ENCODE measurements at regions not wholly inside any gene's neighbourhood (a gene's known extent, or its start where the extent isn't known, plus 50 kb on each side); places are given as distances from the start of the nearest gene placed in this dataset.

- DNase-seq (no peak), ATAC-seq (no peak)
- Histone ChIP-seq H3K4me3 (ENCODE audit: low read length) (no peak overlapping the region), H3K27ac (ENCODE audit: low read length) (no peak overlapping the region), H3K36me3 (ENCODE audit: control insufficient read depth, insufficient read depth, low read length) (no peaks in the 10 kb centered on the region), H3K9me3 (ENCODE audit: control insufficient read depth, insufficient read depth, low read length) (no peaks in the 10 kb centered on the region), H3K4me1 (ENCODE audit: control insufficient read depth, insufficient read depth, low read length) (no peaks in the 10 kb centered on the region), H3K27me3 (ENCODE audit: control insufficient read depth, insufficient read depth, low read length) (no peaks in the 10 kb centered on the region)
- Mint-ChIP-seq H3K9me3 (no peaks in the 10 kb centered on the region), H3K27ac (no peak overlapping the region), H3K36me3 (no peaks in the 10 kb centered on the region), H3K4me3 (no peak overlapping the region), H3K4me1 (no peaks in the 10 kb centered on the region), H3K27me3 (ENCODE audit: low read depth in 2 of 2) (peaks cover 0 to 3% of the 10 kb centered on the region in 2 donors)
- 91% methylated on average over 4 of the region's 4 CpGs for WGBS (ENCODE audit: insufficient coverage)
- intact Hi-C loops (cut with micrococcal nuclease), result no loop called here
- no peak for TF ChIP-seq CTCF (IDR thresholded peaks at IDR 0.05)
Measured at GRCh38 chr5:68766952-68767464, 326.8 kb upstream of the SLC30A5 start.

- no peak overlapping the region for H3K4me3 Mint-ChIP-seq
- no peak overlapping the region for H3K4me3 ChIP-seq (ENCODE audit: low read length)
- H3K27me3 ChIP-seq (ENCODE audit: control insufficient read depth, insufficient read depth, low read length), result no peaks in the 10 kb centered on the region
- ATAC-seq (no peak), DNase-seq (no peak)
- H3K27me3 Mint-ChIP-seq (ENCODE audit: low read depth in 2 of 2), result peaks cover 0 to 3% of the 10 kb centered on the region in 2 donors
- H3K36me3 ChIP-seq (ENCODE audit: control insufficient read depth, insufficient read depth, low read length), result no peaks in the 10 kb centered on the region
- H3K36me3 Mint-ChIP-seq, result no peaks in the 10 kb centered on the region
- no peaks in the 10 kb centered on the region for H3K4me1 ChIP-seq (ENCODE audit: control insufficient read depth, insufficient read depth, low read length)
- H3K27ac Mint-ChIP-seq, result no peak overlapping the region
- H3K4me1 Mint-ChIP-seq, result no peaks in the 10 kb centered on the region
- no peak for TF ChIP-seq CTCF (IDR thresholded peaks at IDR 0.05)
- no peaks in the 10 kb centered on the region for H3K9me3 Mint-ChIP-seq
- intact Hi-C loops (cut with micrococcal nuclease), result no loop called here
- no peaks in the 10 kb centered on the region for H3K9me3 ChIP-seq (ENCODE audit: control insufficient read depth, insufficient read depth, low read length)
- WGBS (ENCODE audit: insufficient coverage), result 88% methylated on average over 2 of the region's 3 CpGs
- no peak overlapping the region for H3K27ac ChIP-seq (ENCODE audit: low read length)
Measured at GRCh38 chr5:68770551-68770950, 323.3 kb upstream of the SLC30A5 start.

- Histone ChIP-seq H3K27me3 (ENCODE audit: control insufficient read depth, insufficient read depth, low read length) (no peaks in the 10 kb centered on the region), H3K9me3 (ENCODE audit: control insufficient read depth, insufficient read depth, low read length) (no peaks in the 10 kb centered on the region)
- no peak for TF ChIP-seq CTCF (IDR thresholded peaks at IDR 0.05)
Measured at GRCh38 chr5:68771221-68771620, 322.6 kb upstream of the SLC30A5 start.

GRCh38 chr5:68771732-68772131 lies 322.1 kb upstream of the SLC30A5 start:
- DNase-seq (no peak), ATAC-seq (no peak)
- TF ChIP-seq CTCF (IDR thresholded peaks at IDR 0.05), result no peak
- no peak overlapping the region for H3K27ac Mint-ChIP-seq
- no peaks in the 10 kb centered on the region for H3K36me3 Mint-ChIP-seq
- WGBS (ENCODE audit: insufficient coverage), result 92% methylated on average over 2 of the region's 3 CpGs
- Histone ChIP-seq H3K27ac (ENCODE audit: low read length) (no peak overlapping the region), H3K9me3 (ENCODE audit: control insufficient read depth, insufficient read depth, low read length) (no peaks in the 10 kb centered on the region), H3K27me3 (ENCODE audit: control insufficient read depth, insufficient read depth, low read length) (no peaks in the 10 kb centered on the region), H3K4me1 (ENCODE audit: control insufficient read depth, insufficient read depth, low read length) (no peaks in the 10 kb centered on the region), H3K36me3 (ENCODE audit: control insufficient read depth, insufficient read depth, low read length) (no peaks in the 10 kb centered on the region), H3K4me3 (ENCODE audit: low read length) (no peak overlapping the region)
- no peak overlapping the region for H3K4me3 Mint-ChIP-seq
- intact Hi-C loops (cut with micrococcal nuclease), result no loop called here
- H3K9me3 Mint-ChIP-seq, result no peaks in the 10 kb centered on the region
- H3K4me1 Mint-ChIP-seq, result no peaks in the 10 kb centered on the region
- peaks cover 0 to 3% of the 10 kb centered on the region in 2 donors for H3K27me3 Mint-ChIP-seq (ENCODE audit: low read depth in 2 of 2)

More at GRCh38 chr5:68771221-68771620, 322.6 kb upstream of the SLC30A5 start:
- intact Hi-C loops (cut with micrococcal nuclease), result no loop called here
- Histone ChIP-seq H3K4me1 (ENCODE audit: control insufficient read depth, insufficient read depth, low read length) (no peaks in the 10 kb centered on the region), H3K27ac (ENCODE audit: low read length) (no peak overlapping the region), H3K4me3 (ENCODE audit: low read length) (no peak overlapping the region), H3K36me3 (ENCODE audit: control insufficient read depth, insufficient read depth, low read length) (no peaks in the 10 kb centered on the region)
- Mint-ChIP-seq H3K36me3 (no peaks in the 10 kb centered on the region), H3K27me3 (ENCODE audit: low read depth in 2 of 2) (peaks cover 0 to 3% of the 10 kb centered on the region in 2 donors), H3K27ac (no peak overlapping the region), H3K4me3 (no peak overlapping the region), H3K9me3 (no peaks in the 10 kb centered on the region), H3K4me1 (no peaks in the 10 kb centered on the region)
- WGBS (ENCODE audit: insufficient coverage), result 94% methylated on average over 4 of the region's 4 CpGs
- DNase-seq, result no peak
- ATAC-seq, result no peak
